ENCODE measurements at regions not wholly inside any gene's neighbourhood (a gene's known extent, or its start where the extent isn't known, plus 50 kb on each side); places are given as distances from the start of the nearest gene placed in this dataset.

DNA sequence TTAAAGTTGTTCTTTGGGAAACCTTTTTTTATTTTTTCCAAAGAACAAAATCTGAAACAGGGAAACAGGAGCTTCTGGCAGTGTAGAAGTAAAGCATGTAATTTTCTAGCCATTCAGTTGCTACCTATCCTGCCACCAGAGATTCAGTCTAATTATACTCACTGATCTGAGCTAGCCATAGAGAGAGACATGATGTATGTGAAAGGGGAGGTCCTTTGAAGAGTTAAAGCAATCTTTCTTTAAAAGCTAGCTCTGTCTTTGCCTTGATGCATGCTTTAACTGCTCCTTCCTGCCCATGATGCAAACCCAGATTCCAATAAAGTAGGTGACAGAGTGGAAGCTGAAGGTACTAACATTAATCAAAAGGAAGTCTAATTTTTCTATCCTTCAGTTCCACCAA lies 114.1 kb upstream of the GRIK2 start:
- TF ChIP-seq, protein P1, sequence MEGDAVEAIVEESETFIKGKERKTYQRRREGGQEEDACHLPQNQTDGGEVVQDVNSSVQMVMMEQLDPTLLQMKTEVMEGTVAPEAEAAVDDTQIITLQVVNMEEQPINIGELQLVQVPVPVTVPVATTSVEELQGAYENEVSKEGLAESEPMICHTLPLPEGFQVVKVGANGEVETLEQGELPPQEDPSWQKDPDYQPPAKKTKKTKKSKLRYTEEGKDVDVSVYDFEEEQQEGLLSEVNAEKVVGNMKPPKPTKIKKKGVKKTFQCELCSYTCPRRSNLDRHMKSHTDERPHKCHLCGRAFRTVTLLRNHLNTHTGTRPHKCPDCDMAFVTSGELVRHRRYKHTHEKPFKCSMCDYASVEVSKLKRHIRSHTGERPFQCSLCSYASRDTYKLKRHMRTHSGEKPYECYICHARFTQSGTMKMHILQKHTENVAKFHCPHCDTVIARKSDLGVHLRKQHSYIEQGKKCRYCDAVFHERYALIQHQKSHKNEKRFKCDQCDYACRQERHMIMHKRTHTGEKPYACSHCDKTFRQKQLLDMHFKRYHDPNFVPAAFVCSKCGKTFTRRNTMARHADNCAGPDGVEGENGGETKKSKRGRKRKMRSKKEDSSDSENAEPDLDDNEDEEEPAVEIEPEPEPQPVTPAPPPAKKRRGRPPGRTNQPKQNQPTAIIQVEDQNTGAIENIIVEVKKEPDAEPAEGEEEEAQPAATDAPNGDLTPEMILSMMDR (IDR thresholded peaks at IDR 0.05 in 8 of 11, conservative IDR thresholded peaks at IDR 0.05 in 3 of 11) = no peak
- no peak for TF ChIP-seq POLR2A (IDR thresholded peaks at IDR 0.05)
- no peak for TF ChIP-seq POLR2AphosphoS5 (IDR thresholded peaks at IDR 0.05)
